ENCODE measurements at regions not wholly inside any gene's neighbourhood (a gene's known extent, or its start where the extent isn't known, plus 50 kb on each side); places are given as distances from the start of the nearest gene placed in this dataset.

DNA sequence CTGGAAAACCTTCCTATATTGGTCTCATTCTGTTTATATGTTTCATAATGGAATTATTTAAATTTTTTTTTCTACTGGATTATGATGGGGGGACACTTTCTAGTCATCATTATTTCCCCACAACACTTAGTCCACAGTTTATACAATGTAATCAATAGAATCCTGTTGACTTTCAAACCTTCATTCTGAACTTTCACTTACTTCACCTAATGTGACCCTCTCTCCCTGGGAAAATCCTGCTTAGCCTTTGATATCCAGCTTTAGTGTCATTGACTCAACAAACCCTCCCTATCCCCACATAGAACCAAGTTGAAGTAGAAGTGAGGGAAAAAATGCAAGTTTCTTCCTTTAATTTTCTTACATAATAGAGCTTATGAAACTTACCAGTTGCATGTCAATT, 666.0 kb downstream of the MECOM start:
- no peak overlapping the region for H2BK120ac ChIP-seq (ENCODE audit: low read depth, low read length)
- H3K36me3 ChIP-seq (ENCODE audit: control insufficient read depth, insufficient read depth, low read length): no peaks in the 10 kb centered on the region
- H2BK5ac ChIP-seq (ENCODE audit: low read depth, low read length, poor library complexity, severe bottlenecking): no peak overlapping the region
- H3K9ac ChIP-seq (ENCODE audit: low read depth, low read length): no peak overlapping the region
- H4K5ac ChIP-seq (ENCODE audit: low read depth, low read length): no peak overlapping the region
- H3K56ac ChIP-seq (ENCODE audit: extremely low read depth, insufficient read depth, low read length): no peak overlapping the region
- H3K9me1 ChIP-seq (ENCODE audit: insufficient read depth, low read length): no peaks in the 10 kb centered on the region
- dilution Hi-C loops (cut with HindIII; ENCODE audit: low sequenced_read_pairs, unreplicated experiment): no loop called here
- H4K20me1 ChIP-seq (ENCODE audit: insufficient read depth, low read length): no peaks in the 10 kb centered on the region
- in situ Hi-C loops (cut with MboI; ENCODE audit: low sequenced_read_pairs): no loop called here
- H3K27ac ChIP-seq (ENCODE audit: insufficient read depth, low read length): no peak overlapping the region
- no TSS peak for BruUV-seq (replicated peaks)
- H3K79me1 ChIP-seq (ENCODE audit: low read depth in 1 of 2, low read length in 2 of 2): no peaks in the 10 kb centered on the region
- H3K9me3 ChIP-seq (ENCODE audit: control insufficient read depth, insufficient read depth, low read length): no peaks in the 10 kb centered on the region
- no peak overlapping the region for H3K4me3 ChIP-seq (ENCODE audit: insufficient read depth, low read depth, low read length)
- no peak overlapping the region for H3K23ac ChIP-seq (ENCODE audit: low read depth, low read length)
- no peak overlapping the region for H2AK5ac ChIP-seq (ENCODE audit: low read depth, low read length)
- POLR2A ChIA-PET (ENCODE audit: unreplicated experiment): no interaction called here
- no peak overlapping the region for H3K18ac ChIP-seq (ENCODE audit: low read depth, low read length)
- no peak for ATAC-seq (ENCODE audit: low read depth)
- no peak overlapping the region for H4K8ac ChIP-seq (ENCODE audit: low read depth in 2 of 2, low read length in 2 of 2)
- no peak overlapping the region for H2AK9ac ChIP-seq (replicated peaks; ENCODE audit: low read depth, low read length, poor library complexity)
- H3K4me1 ChIP-seq (ENCODE audit: control insufficient read depth, insufficient read depth, low read length): no peaks in the 10 kb centered on the region; the same call in 1 of the 2 replicates
- H3K27me3 ChIP-seq (ENCODE audit: control insufficient read depth, insufficient read depth, low read length): no peaks in the 10 kb centered on the region
- no peak overlapping the region for H3K4me2 ChIP-seq (ENCODE audit: low read depth, low read length)
- TF ChIP-seq MXI1 (IDR thresholded peaks at IDR 0.05; ENCODE audit: borderline replicate concordance, low read depth, low read length): no peak
- TF ChIP-seq, protein P1, sequence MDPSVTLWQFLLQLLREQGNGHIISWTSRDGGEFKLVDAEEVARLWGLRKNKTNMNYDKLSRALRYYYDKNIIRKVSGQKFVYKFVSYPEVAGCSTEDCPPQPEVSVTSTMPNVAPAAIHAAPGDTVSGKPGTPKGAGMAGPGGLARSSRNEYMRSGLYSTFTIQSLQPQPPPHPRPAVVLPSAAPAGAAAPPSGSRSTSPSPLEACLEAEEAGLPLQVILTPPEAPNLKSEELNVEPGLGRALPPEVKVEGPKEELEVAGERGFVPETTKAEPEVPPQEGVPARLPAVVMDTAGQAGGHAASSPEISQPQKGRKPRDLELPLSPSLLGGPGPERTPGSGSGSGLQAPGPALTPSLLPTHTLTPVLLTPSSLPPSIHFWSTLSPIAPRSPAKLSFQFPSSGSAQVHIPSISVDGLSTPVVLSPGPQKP (IDR thresholded peaks at IDR 0.05; ENCODE audit: borderline replicate concordance, low read depth, low read length): no peak
- intact Hi-C loops (cut with micrococcal nuclease): no loop called here
- DNase-seq: no peak
- no peak overlapping the region for H4K91ac ChIP-seq (ENCODE audit: insufficient read depth, low read depth, low read length)
- H2BK20ac ChIP-seq (ENCODE audit: low read depth, low read length): no peak overlapping the region
- no peak overlapping the region for H3K4ac ChIP-seq (ENCODE audit: low read depth, low read length)
- H2AFZ ChIP-seq (replicated peaks; ENCODE audit: low read length, poor library complexity): no peak overlapping the region
- H3K14ac ChIP-seq (replicated peaks; ENCODE audit: low read depth, low read length): no peak overlapping the region
- CTCF ChIA-PET: no interaction called here
- H2BK15ac ChIP-seq (ENCODE audit: low read depth, low read length): no peak overlapping the region
